Endodermal cell (in vitro differentiated cells): ENCODE measurements at regions not wholly inside any gene's neighbourhood (a gene's known extent, or its start where the extent isn't known, plus 50 kb on each side); places are given as distances from the start of the nearest gene placed in this dataset.

Source experiments
- DNase-seq: peaks from one replicate; pipeline ENCODE4 v3.0.0-alpha.2; 2017
- H3K27ac ChIP-seq: 2 replicates; pipeline ENCODE4 v1.5.1; 2013; ENCODE audit warnings: mild to moderate bottlenecking, low read depth, low read length, moderate library complexity
- H3K27me3 ChIP-seq: 2 replicates; pipeline ENCODE4 v1.6.1; 2013; ENCODE audit warnings: mild to moderate bottlenecking, low read length, moderate library complexity; ENCODE audit not compliant: insufficient read depth, control insufficient read depth, poor library complexity, severe bottlenecking
- H3K36me3 ChIP-seq: 2 replicates; pipeline ENCODE4 v1.7.0; 2013; ENCODE audit warnings: mild to moderate bottlenecking, low read length, moderate library complexity; ENCODE audit not compliant: control insufficient read depth, insufficient read depth
- H3K4me1 ChIP-seq: one replicate; pipeline ENCODE4 v1.7.0; 2013; ENCODE audit warnings: low read length; ENCODE audit not compliant: control insufficient read depth, insufficient read depth
- H3K4me3 ChIP-seq: 2 replicates; pipeline ENCODE4 v1.5.1; 2013; ENCODE audit warnings: mild to moderate bottlenecking, low read length, moderate library complexity
- H3K9ac ChIP-seq: 2 replicates; pipeline ENCODE4 v1.6.1; 2013; ENCODE audit warnings: mild to moderate bottlenecking, low read length, moderate library complexity; ENCODE audit not compliant: poor library complexity, severe bottlenecking; ENCODE audit errors: extremely low read depth
- H3K9me3 ChIP-seq: 2 replicates; pipeline ENCODE4 v1.6.1; 2013; ENCODE audit warnings: mild to moderate bottlenecking, low read length, moderate library complexity; ENCODE audit not compliant: control insufficient read depth
- H3K27ac Mint-ChIP-seq: 2 replicates; pipeline ENCODE4 v1.8.0; 2020; ENCODE audit warnings: mixed read lengths
- H3K27me3 Mint-ChIP-seq: 2 replicates; pipeline ENCODE4 v1.8.0; 2021; ENCODE audit warnings: mild to moderate bottlenecking, mixed read lengths; ENCODE audit not compliant: insufficient read depth
- H3K36me3 Mint-ChIP-seq: 2 replicates; pipeline ENCODE4 v1.8.0; 2020; ENCODE audit warnings: low read depth, mixed read lengths
- H3K4me1 Mint-ChIP-seq: 2 replicates; pipeline ENCODE4 v1.8.0; 2020; ENCODE audit warnings: mixed read lengths
- H3K4me3 Mint-ChIP-seq: 2 replicates; pipeline ENCODE4 v1.8.0; 2020; ENCODE audit warnings: mild to moderate bottlenecking, moderate library complexity, mixed read lengths
- H3K9me3 Mint-ChIP-seq: 2 replicates; pipeline ENCODE4 v1.8.0; 2020; ENCODE audit warnings: mild to moderate bottlenecking, mixed read lengths
- CTCF ChIP-seq: fragments of 200-600 bp; sonication (generic); conservative IDR thresholded peaks from 2 replicates; pipeline ENCODE4 v1.5.0; 2021; ENCODE audit warnings: antibody characterized with exemption, mild to moderate bottlenecking
- WGBS, 2 experiments: methylation state at CpG; one replicate each; pipeline versions ENCODE4 v1.1.5 to v1.1.7; 2013; ENCODE audit warnings: missing lambda C conversion rate in 2 of 2, mixed read lengths in 1 of 2; ENCODE audit not compliant: insufficient coverage in 1 of 2, insufficient read length in 1 of 2; 5-methylcytosine and 5-hydroxymethylcytosine counted together

- Mint-ChIP-seq H3K36me3 (no peaks in the 10 kb centered on the region), H3K4me3 (no peak overlapping the region), H3K27me3 (no peaks in the 10 kb centered on the region), H3K9me3 (peaks cover 5% of the 10 kb centered on the region), H3K27ac (no peak overlapping the region), H3K4me1 (no peaks in the 10 kb centered on the region)
- WGBS, 2 experiments = 83% methylated on average over 1 of the region's 1 CpG; no CpG with 5 or more reads in 1 of the 2 experiments
- no peak overlapping the region for H3K4me3 ChIP-seq
- no peak overlapping the region for H3K9ac ChIP-seq
- no peaks in the 10 kb centered on the region for H3K4me1 ChIP-seq
- no peaks in the 10 kb centered on the region for H3K36me3 ChIP-seq
- H3K27me3 ChIP-seq = no peaks in the 10 kb centered on the region
- no peaks in the 10 kb centered on the region for H3K9me3 ChIP-seq
- H3K27ac ChIP-seq = no peak overlapping the region
- no peak for TF ChIP-seq CTCF
- DNase-seq = no peak
Measured at GRCh38 chr3:161619351-161619750, 122.7 kb downstream of the OTOL1 start.

- TF ChIP-seq CTCF = no peak
- Mint-ChIP-seq H3K9me3 (no peaks in the 10 kb centered on the region), H3K4me3 (no peak overlapping the region), H3K27ac (no peak overlapping the region), H3K4me1 (no peaks in the 10 kb centered on the region), H3K36me3 (no peaks in the 10 kb centered on the region), H3K27me3 (no peaks in the 10 kb centered on the region)
- DNase-seq = peak; percentile 61
- Histone ChIP-seq H3K27me3 (no peaks in the 10 kb centered on the region), H3K36me3 (no peaks in the 10 kb centered on the region), H3K4me3 (no peak overlapping the region), H3K4me1 (no peaks in the 10 kb centered on the region), H3K9me3 (no peaks in the 10 kb centered on the region), H3K27ac (no peak overlapping the region), H3K9ac (no peak overlapping the region)
- 82% methylated on average over 2 of the region's 2 CpGs; no CpG with 5 or more reads in 1 of the 2 experiments for WGBS, 2 experiments
Measured at GRCh38 chr3:161630794-161631193, 134.2 kb downstream of the OTOL1 start.

- Histone ChIP-seq H3K27me3 (no peaks in the 10 kb centered on the region), H3K27ac (no peak overlapping the region), H3K9me3 (no peaks in the 10 kb centered on the region), H3K36me3 (no peaks in the 10 kb centered on the region), H3K4me3 (no peak overlapping the region), H3K9ac (no peak overlapping the region), H3K4me1 (no peaks in the 10 kb centered on the region)
- no peak overlapping the region for H3K4me3 Mint-ChIP-seq
- DNase-seq = no peak
- no peaks in the 10 kb centered on the region for H3K27me3 Mint-ChIP-seq
- H3K36me3 Mint-ChIP-seq = no peaks in the 10 kb centered on the region
- H3K4me1 Mint-ChIP-seq = no peaks in the 10 kb centered on the region
- no peak overlapping the region for H3K27ac Mint-ChIP-seq
- no peak for TF ChIP-seq CTCF
- no peaks in the 10 kb centered on the region for H3K9me3 Mint-ChIP-seq
Measured at GRCh38 chr3:161631536-161631935, 134.9 kb downstream of the OTOL1 start.
